GM23248 (cell line): ENCODE measurements at regions not wholly inside any gene's neighbourhood (a gene's known extent, or its start where the extent isn't known, plus 50 kb on each side); places are given as distances from the start of the nearest gene placed in this dataset.

Experiments used
- EZH2 ChIP-seq: fragments of 200-600 bp; sonication (generic); IDR thresholded peaks from 2 replicates; pipeline ENCODE4 v1.6.1; 2018; ENCODE audit warnings: antibody characterized with exemption, mild to moderate bottlenecking; ENCODE audit not compliant: insufficient read depth, poor library complexity, severe bottlenecking
- EZH2phosphoT487 ChIP-seq: fragments of 200-600 bp; sonication (generic); IDR thresholded peaks from 2 replicates; pipeline ENCODE4 v1.6.1; 2018; ENCODE audit warnings: antibody characterized with exemption, moderate library complexity, mild to moderate bottlenecking, low read depth; ENCODE audit not compliant: insufficient read depth

- TF ChIP-seq EZH2phosphoT487, result no peak
- TF ChIP-seq EZH2, result no peak
Observed at GRCh38 chr7:97578225-97578624, 153.7 kb upstream of the TAC1 start.
